ENCODE measurements at regions not wholly inside any gene's neighbourhood (a gene's known extent, or its start where the extent isn't known, plus 50 kb on each side); places are given as distances from the start of the nearest gene placed in this dataset.

DNA sequence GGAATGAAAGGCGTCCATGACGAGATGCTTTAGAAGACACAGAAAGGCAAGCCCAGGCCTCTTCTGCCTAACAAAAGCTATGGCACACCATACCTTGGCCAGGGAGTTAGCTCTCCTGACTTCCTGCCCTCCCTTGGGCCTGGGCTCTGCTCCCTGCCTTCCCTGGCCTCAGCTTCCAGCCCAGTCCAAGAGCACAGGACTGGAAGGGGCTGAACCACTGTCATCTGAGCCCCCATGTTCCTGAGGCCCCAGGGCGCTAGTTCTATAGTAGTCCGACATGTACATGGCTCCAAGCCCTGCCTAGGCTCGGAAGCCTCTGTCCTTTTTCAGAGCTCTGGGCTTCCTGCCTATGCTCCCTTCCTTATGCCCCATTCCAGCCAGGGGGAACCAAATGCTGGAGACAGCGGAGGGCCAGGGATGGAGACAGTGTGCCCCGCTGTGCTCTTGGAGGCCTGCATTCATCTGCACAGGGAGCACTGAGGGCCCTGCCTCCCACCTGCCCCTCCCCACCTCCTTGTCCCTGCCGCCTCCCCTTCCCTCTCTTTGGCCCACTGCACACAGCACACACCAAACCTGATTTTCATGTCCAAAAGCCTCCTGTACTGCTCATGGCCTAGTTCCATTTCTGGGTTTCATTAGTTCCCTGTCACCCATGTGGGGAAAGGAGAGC, 240.1 kb downstream of the RHOU start:
- Mint-ChIP-seq H3K27me3 (peaks cover 5% of the 10 kb centered on the region), H3K9me3 (no peaks in the 10 kb centered on the region), H3K36me3 (ENCODE audit: low read depth) (no peaks in the 10 kb centered on the region), H3K4me3 (no peak overlapping the region), H3K27ac (no peak overlapping the region), H3K4me1 (ENCODE audit: low read depth) (no peaks in the 10 kb centered on the region)

- no peaks in the 10 kb centered on the region for H3K36me3 Mint-ChIP-seq (ENCODE audit: low read depth)
- no peaks in the 10 kb centered on the region for H3K4me1 Mint-ChIP-seq (ENCODE audit: low read depth)
- no peaks in the 10 kb centered on the region for H3K27me3 Mint-ChIP-seq
- H3K4me3 Mint-ChIP-seq = no peak overlapping the region
- no peak overlapping the region for H3K27ac Mint-ChIP-seq
- no peaks in the 10 kb centered on the region for H3K9me3 Mint-ChIP-seq
Measured at GRCh38 chr1:228976316-228976715, 241.0 kb downstream of the RHOU start.

DNA sequence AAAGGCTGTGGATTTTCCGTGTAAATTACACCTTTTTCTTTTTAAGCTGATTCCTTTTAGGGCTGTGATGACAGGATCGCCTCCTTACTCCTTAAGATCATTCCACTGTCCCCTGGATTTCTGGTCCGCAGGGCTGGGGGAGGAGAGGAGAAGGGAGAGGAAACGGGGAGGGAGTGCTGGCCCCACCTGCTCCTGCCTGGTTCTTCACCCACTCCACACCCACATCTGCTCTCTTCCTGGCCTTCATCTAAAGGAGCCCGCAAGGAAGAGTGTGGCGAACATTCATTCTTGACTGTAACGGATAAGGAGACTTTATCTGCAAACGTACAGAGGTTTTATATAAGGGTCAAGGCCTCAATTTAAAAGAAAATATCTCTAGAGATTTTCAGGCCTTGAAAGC, 242.0 kb downstream of the RHOU start:
- Mint-ChIP-seq H3K27me3 (no peaks in the 10 kb centered on the region), H3K36me3 (ENCODE audit: low read depth) (no peaks in the 10 kb centered on the region), H3K9me3 (no peaks in the 10 kb centered on the region), H3K4me3 (no peak overlapping the region), H3K4me1 (ENCODE audit: low read depth) (no peaks in the 10 kb centered on the region), H3K27ac (no peak overlapping the region)

DNA sequence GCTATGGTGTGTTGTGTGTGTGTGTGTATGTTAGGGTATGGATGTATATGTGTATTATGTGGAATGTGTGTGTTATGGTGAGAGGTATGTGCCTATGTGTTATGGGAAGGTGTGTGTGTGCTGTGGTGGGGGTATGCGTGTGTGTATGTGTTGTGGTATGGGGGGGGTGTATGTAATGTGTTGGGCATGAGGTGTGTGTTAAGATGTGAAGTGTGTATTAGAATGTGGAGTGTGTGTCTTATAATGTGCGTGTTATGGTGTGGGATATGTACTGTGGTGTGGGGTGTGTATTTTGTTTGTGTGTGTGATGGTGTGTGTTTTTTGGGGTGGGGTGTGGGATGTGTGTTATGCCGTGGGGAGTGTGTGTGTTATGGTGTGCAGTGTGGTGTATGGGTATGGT, 242.5 kb downstream of the RHOU start:
- H3K9me3 Mint-ChIP-seq = no peaks in the 10 kb centered on the region
- no peaks in the 10 kb centered on the region for H3K4me1 Mint-ChIP-seq (ENCODE audit: low read depth)
- no peaks in the 10 kb centered on the region for H3K36me3 Mint-ChIP-seq (ENCODE audit: low read depth)
- no peak overlapping the region for H3K27ac Mint-ChIP-seq
- no peak overlapping the region for H3K4me3 Mint-ChIP-seq
- no peaks in the 10 kb centered on the region for H3K27me3 Mint-ChIP-seq

- no peaks in the 10 kb centered on the region for H3K36me3 Mint-ChIP-seq (ENCODE audit: low read depth)
- no peaks in the 10 kb centered on the region for H3K4me1 Mint-ChIP-seq (ENCODE audit: low read depth)
- H3K9me3 Mint-ChIP-seq = no peaks in the 10 kb centered on the region
- H3K4me3 Mint-ChIP-seq = no peak overlapping the region
- H3K27ac Mint-ChIP-seq = no peak overlapping the region
- no peaks in the 10 kb centered on the region for H3K27me3 Mint-ChIP-seq
Measured at GRCh38 chr1:228978484-228979324, 243.4 kb downstream of the RHOU start.

GRCh38 chr1:228979325-228979699, 244.0 kb downstream of the RHOU start:
- H3K4me3 Mint-ChIP-seq = no peak overlapping the region
- H3K27ac Mint-ChIP-seq = no peak overlapping the region
- no peaks in the 10 kb centered on the region for H3K27me3 Mint-ChIP-seq
- H3K36me3 Mint-ChIP-seq (ENCODE audit: low read depth) = no peaks in the 10 kb centered on the region
- no peaks in the 10 kb centered on the region for H3K4me1 Mint-ChIP-seq (ENCODE audit: low read depth)
- H3K9me3 Mint-ChIP-seq = no peaks in the 10 kb centered on the region

DNA sequence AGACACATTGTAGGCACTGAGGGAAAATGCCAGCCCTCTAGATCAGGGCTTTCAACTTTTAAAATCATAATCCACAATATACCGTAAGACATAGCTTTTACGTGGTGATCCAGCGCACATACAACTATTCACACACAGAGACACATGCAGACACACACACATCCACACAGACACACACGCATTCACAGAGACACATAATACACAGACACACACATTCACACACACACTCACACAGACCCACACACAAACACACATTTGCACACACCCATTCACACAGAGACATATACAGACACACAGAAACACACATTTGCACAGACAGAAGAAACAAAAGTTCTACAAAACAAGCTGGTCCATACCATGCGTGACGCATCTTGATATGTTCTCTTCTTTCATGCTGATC, 244.5 kb downstream of the RHOU start:
- H3K4me1 Mint-ChIP-seq (ENCODE audit: low read depth) = no peaks in the 10 kb centered on the region
- H3K9me3 Mint-ChIP-seq = no peaks in the 10 kb centered on the region
- H3K27ac Mint-ChIP-seq = no peak overlapping the region
- no peaks in the 10 kb centered on the region for H3K27me3 Mint-ChIP-seq
- no peak overlapping the region for H3K4me3 Mint-ChIP-seq
- H3K36me3 Mint-ChIP-seq (ENCODE audit: low read depth) = no peaks in the 10 kb centered on the region

GRCh38 chr1:228980232-228980937, 245.1 kb downstream of the RHOU start:
- Mint-ChIP-seq H3K27me3 (no peaks in the 10 kb centered on the region), H3K4me1 (ENCODE audit: low read depth) (no peaks in the 10 kb centered on the region), H3K4me3 (no peak overlapping the region), H3K27ac (no peak overlapping the region), H3K36me3 (ENCODE audit: low read depth) (no peaks in the 10 kb centered on the region), H3K9me3 (no peaks in the 10 kb centered on the region)

DNA sequence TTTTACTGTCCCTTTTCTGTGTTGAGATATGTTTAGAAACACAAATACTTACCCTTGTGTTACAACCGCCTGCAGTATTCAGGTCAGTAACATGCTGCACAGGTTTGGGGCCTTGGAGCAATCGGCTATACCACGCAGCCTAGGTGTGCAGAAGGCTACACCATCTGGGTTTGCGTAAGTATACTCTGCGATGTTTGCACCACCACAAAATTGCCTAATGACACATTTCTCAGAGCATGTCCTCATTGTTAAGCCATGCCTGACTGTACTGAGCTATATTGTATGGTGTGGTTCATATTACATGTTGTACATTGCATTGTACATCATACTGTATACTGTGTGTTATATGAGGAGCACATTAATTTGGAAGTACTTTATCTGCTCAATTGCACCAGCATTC, 247.4 kb downstream of the RHOU start:
- H3K27ac Mint-ChIP-seq = no peak overlapping the region
- H3K9me3 Mint-ChIP-seq = no peaks in the 10 kb centered on the region
- H3K4me1 Mint-ChIP-seq (ENCODE audit: low read depth) = no peaks in the 10 kb centered on the region

GRCh38 chr1:228983231-228983660, 248.0 kb downstream of the RHOU start:
- Mint-ChIP-seq H3K9me3 (no peaks in the 10 kb centered on the region), H3K27me3 (no peaks in the 10 kb centered on the region), H3K27ac (no peak overlapping the region), H3K36me3 (ENCODE audit: low read depth) (no peaks in the 10 kb centered on the region), H3K4me1 (ENCODE audit: low read depth) (no peaks in the 10 kb centered on the region), H3K4me3 (no peak overlapping the region)

More for the DNA sequence above, 247.4 kb downstream of the RHOU start:
- Mint-ChIP-seq H3K27me3 (no peaks in the 10 kb centered on the region), H3K36me3 (ENCODE audit: low read depth) (no peaks in the 10 kb centered on the region), H3K4me3 (no peak overlapping the region)

DNA sequence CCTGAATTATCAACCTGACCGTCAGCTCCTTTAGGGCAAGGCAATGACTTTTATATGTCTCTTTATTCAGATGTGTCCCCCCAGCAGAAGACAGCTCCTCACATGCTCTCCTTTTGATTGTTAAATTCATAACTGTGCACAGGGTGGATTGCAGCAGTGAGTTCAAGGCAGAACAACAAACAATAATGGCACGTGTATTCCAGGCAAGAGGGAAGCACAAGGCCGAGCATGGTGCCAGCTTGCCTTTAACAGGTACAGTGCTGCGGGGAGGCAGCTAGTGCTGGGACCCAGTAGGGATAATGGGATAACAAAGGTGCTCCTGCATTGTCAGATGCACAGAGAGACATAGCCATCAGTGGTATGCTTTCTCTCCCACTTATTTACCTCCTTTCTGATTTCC, 248.4 kb downstream of the RHOU start:
- H3K36me3 Mint-ChIP-seq (ENCODE audit: low read depth) = no peaks in the 10 kb centered on the region
- H3K9me3 Mint-ChIP-seq = no peaks in the 10 kb centered on the region
- no peak overlapping the region for H3K27ac Mint-ChIP-seq
- H3K4me3 Mint-ChIP-seq = no peak overlapping the region
- no peaks in the 10 kb centered on the region for H3K4me1 Mint-ChIP-seq (ENCODE audit: low read depth)
- no peaks in the 10 kb centered on the region for H3K27me3 Mint-ChIP-seq

GRCh38 chr1:228984107-228984506, 248.8 kb downstream of the RHOU start:
- H3K9me3 Mint-ChIP-seq = no peaks in the 10 kb centered on the region
- peaks cover 3% of the 10 kb centered on the region for H3K4me1 Mint-ChIP-seq (ENCODE audit: low read depth)
- no peak overlapping the region for H3K27ac Mint-ChIP-seq
- H3K4me3 Mint-ChIP-seq = no peak overlapping the region
- H3K36me3 Mint-ChIP-seq (ENCODE audit: low read depth) = no peaks in the 10 kb centered on the region
- H3K27me3 Mint-ChIP-seq = no peaks in the 10 kb centered on the region

GRCh38 chr1:228984646-228985631, 249.7 kb downstream of the RHOU start:
- H3K4me3 Mint-ChIP-seq = no peak overlapping the region

GRCh38 chr1:228985661-228986060, 250.4 kb downstream of the RHOU start:
- H3K4me3 Mint-ChIP-seq = no peak overlapping the region
- H3K9me3 Mint-ChIP-seq = no peaks in the 10 kb centered on the region
- H3K27ac Mint-ChIP-seq = no peak overlapping the region
- peaks cover 16% of the 10 kb centered on the region for H3K4me1 Mint-ChIP-seq (ENCODE audit: low read depth)
- no peaks in the 10 kb centered on the region for H3K36me3 Mint-ChIP-seq (ENCODE audit: low read depth)
- H3K27me3 Mint-ChIP-seq = no peaks in the 10 kb centered on the region

More at GRCh38 chr1:228984646-228985631, 249.7 kb downstream of the RHOU start:
- Mint-ChIP-seq H3K9me3 (no peaks in the 10 kb centered on the region), H3K27me3 (no peaks in the 10 kb centered on the region), H3K27ac (no peak overlapping the region), H3K36me3 (ENCODE audit: low read depth) (no peaks in the 10 kb centered on the region), H3K4me1 (ENCODE audit: low read depth) (peaks cover 9% of the 10 kb centered on the region)
